HCT116 (cell line): ENCODE measurements at regions not wholly inside any gene's neighbourhood (a gene's known extent, or its start where the extent isn't known, plus 50 kb on each side); places are given as distances from the start of the nearest gene placed in this dataset.

ENCODE experiments used
- ATAC-seq: fragments of 200-7000 bp; cut with Tn5 transposase; 2 replicates; pipeline ENCODE4 v1.9.1; 2020; ENCODE audit warnings: mild to moderate bottlenecking, moderate library complexity
- BruUV-seq: library from RNA; stranded (reverse); fragments of 400-500 nt; replicated peaks from 2 replicates; lab custom pipeline; 2021; lab: Mats Ljungman, UMichigan
- CTCF ChIA-PET: fragments of 300-600 bp; sonication (Branson Sonifier 250); formaldehyde crosslinking; loops from one replicate; lab custom pipeline; 2021; ENCODE audit warnings: antibody characterized with exemption; lab: Charles Lee
- POLR2A ChIA-PET: fragments of 300-600, 350-600 bp; sonication (Branson Sonifier 250); formaldehyde crosslinking; loops from one replicate; lab custom pipeline; 2021; ENCODE audit warnings: antibody characterized with exemption; lab: Charles Lee
- RAD21 ChIA-PET, 2 experiments: fragments of 300-600 bp; sonication (Branson Sonifier 250); formaldehyde crosslinking; loops; one replicate each; lab custom pipeline; 2023; ENCODE audit warnings: low total read pairs in 2 of 2; ENCODE audit not compliant: uncharacterized antibody in 2 of 2, unreplicated experiment in 2 of 2, low non-redundant PET in 1 of 2; lab: Charles Lee
- DNase-seq: peaks from one replicate; pipeline ENCODE4 v3.0.0-alpha.2; 2010; ENCODE audit warnings: low read depth, low spot score
- H2AFZ ChIP-seq: fragments of 200-600 bp; shearing (Covaris generic), sonication (generic); 2 replicates; pipeline ENCODE4 v1.6.1; 2017; ENCODE audit warnings: low read depth, mixed run types, mixed read lengths, antibody characterized with exemption, low read length; ENCODE audit not compliant: poor library complexity, severe bottlenecking
- H3K27ac ChIP-seq: 2 replicates; pipeline ENCODE4 v1.5.1; 2012; ENCODE audit warnings: low read depth, low read length
- H3K27me3 ChIP-seq: fragments of 200-600 bp; sonication (generic); 2 replicates; pipeline ENCODE4 v1.6.1; 2016; ENCODE audit warnings: mixed run types, low read length, mixed read lengths; ENCODE audit not compliant: insufficient read depth
- H3K36me3 ChIP-seq, 2 experiments: fragments of 200-500 bp in 1 of 2; fragments of 200-600 bp in 1 of 2; sonication (Bioruptor generic) in 1 of 2; sonication (generic) in 1 of 2; 2 replicates each; pipeline versions ENCODE4 v1.5.1 to v1.6.1; 2014 to 2016; ENCODE audit warnings: low read length in 2 of 2, inconsistent platforms in 1 of 2, mixed read lengths in 1 of 2, mixed run types in 1 of 2; ENCODE audit not compliant: insufficient read depth in 2 of 2, control insufficient read depth in 1 of 2
- H3K4me1 ChIP-seq, 2 experiments: fragments of 200-600 bp in 1 of 2; sonication (generic) in 1 of 2; 2 replicates each; pipeline versions ENCODE4 v1.5.1 to v1.6.1; 2012 to 2017; ENCODE audit warnings: low read length in 2 of 2, inconsistent platforms in 1 of 2, mild to moderate bottlenecking in 1 of 2, mixed read lengths in 1 of 2, mixed run types in 1 of 2, moderate library complexity in 1 of 2; ENCODE audit not compliant: insufficient read depth in 2 of 2, control insufficient read depth in 1 of 2
- H3K4me2 ChIP-seq: fragments of 200-600 bp; sonication (generic); 2 replicates; pipeline ENCODE4 v1.6.1; 2017; ENCODE audit warnings: mixed run types, low read length, mixed read lengths
- H3K4me3 ChIP-seq, 2 experiments: fragments of 200-600 bp in 1 of 2; sonication (generic) in 1 of 2; replicated peaks in 1 of 2; 2 replicates each; pipeline ENCODE4 v1.5.1; 2011 to 2016; ENCODE audit warnings: low read length in 2 of 2, control low read depth in 1 of 2, low read depth in 1 of 2, mild to moderate bottlenecking in 1 of 2, mixed read lengths in 1 of 2, mixed run types in 1 of 2
- H3K79me2 ChIP-seq: fragments of 200-600 bp; sonication (generic); 2 replicates; pipeline ENCODE4 v1.6.1; 2017; ENCODE audit warnings: mild to moderate bottlenecking, mixed run types, low read length, moderate library complexity, mixed read lengths; ENCODE audit not compliant: insufficient read depth
- H3K9ac ChIP-seq: fragments of 200-600 bp; sonication (generic); 2 replicates; pipeline ENCODE4 v1.6.1; 2016; ENCODE audit warnings: low read length, mixed read lengths
- H3K9me2 ChIP-seq: fragments of 200-600 bp; sonication (generic), shearing (Covaris generic); 2 replicates; pipeline ENCODE4 v1.6.1; 2017; ENCODE audit warnings: mixed run types, mild to moderate bottlenecking, moderate library complexity; ENCODE audit not compliant: insufficient read depth
- H3K9me3 ChIP-seq, 2 experiments: fragments of 200-500 bp in 1 of 2; fragments of 200-600 bp in 1 of 2; sonication (Bioruptor generic) in 1 of 2; sonication (generic) in 1 of 2; 2 replicates each; pipeline ENCODE4 v1.6.1; 2014 to 2017; ENCODE audit warnings: low read length in 2 of 2, mixed read lengths in 2 of 2, inconsistent platforms in 1 of 2, low read depth in 1 of 2, mild to moderate bottlenecking in 1 of 2, mixed run types in 1 of 2, moderate library complexity in 1 of 2; ENCODE audit not compliant: control insufficient read depth in 1 of 2, insufficient read depth in 1 of 2
- H4K20me1 ChIP-seq: fragments of 200-600 bp; sonication (generic), shearing (Covaris generic); 2 replicates; pipeline ENCODE4 v1.6.1; 2017; ENCODE audit warnings: mixed run types, mild to moderate bottlenecking, moderate library complexity; ENCODE audit not compliant: insufficient read depth
- CEBPB ChIP-seq: IDR thresholded peaks from 2 replicates; pipeline ENCODE4 v1.6.1; 2012; ENCODE audit warnings: low read depth
- CTCF ChIP-seq, 3 experiments: fragments of 200-600 bp in 1 of 3; sonication (generic) in 1 of 3; IDR thresholded peaks in 2 of 3; conservative IDR thresholded peaks in 1 of 3; 2 replicates each; pipeline ENCODE4 v1.5.1; 2012 to 2017; ENCODE audit warnings: low read depth in 2 of 3, low read length in 2 of 3, antibody characterized with exemption in 1 of 3, borderline replicate concordance in 1 of 3, control low read depth in 1 of 3, mild to moderate bottlenecking in 1 of 3, mixed read lengths in 1 of 3, mixed run types in 1 of 3, moderate library complexity in 1 of 3; ENCODE audit not compliant: insufficient read depth in 1 of 3
- EGR1 ChIP-seq: IDR thresholded peaks from 2 replicates; pipeline ENCODE4 v1.6.1; 2012; ENCODE audit warnings: low read depth
- ELF1 ChIP-seq: IDR thresholded peaks from 2 replicates; pipeline ENCODE4 v1.6.1; 2012; ENCODE audit warnings: low read depth, borderline replicate concordance
- EZH2 ChIP-seq: fragments of 200-600 bp; sonication (generic); IDR thresholded peaks from 2 replicates; pipeline ENCODE4 v1.6.1; 2017; ENCODE audit warnings: antibody characterized with exemption, mixed run types
- EZH2phosphoT487 ChIP-seq: fragments of 200-600 bp; IDR thresholded peaks from 2 replicates; pipeline ENCODE4 v1.6.1; 2018; ENCODE audit warnings: antibody characterized with exemption, borderline replicate concordance
- JUND ChIP-seq: IDR thresholded peaks from 2 replicates; pipeline ENCODE4 v1.6.1; 2012
- POLR2A ChIP-seq: IDR thresholded peaks from 2 replicates; pipeline ENCODE4 v1.7.0; 2011; ENCODE audit warnings: borderline replicate concordance; ENCODE audit not compliant: insufficient read depth, insufficient read length; ENCODE audit errors: extremely low read depth
- POLR2AphosphoS5 ChIP-seq: IDR thresholded peaks from 2 replicates; pipeline ENCODE4 v1.6.1; 2011; ENCODE audit warnings: mild to moderate bottlenecking, low read depth, low read length, moderate library complexity
- RAD21 ChIP-seq: IDR thresholded peaks from 2 replicates; pipeline ENCODE4 v1.6.1; 2012; ENCODE audit warnings: low read depth, mild to moderate bottlenecking
- REST ChIP-seq: IDR thresholded peaks from 2 replicates; pipeline ENCODE4 v1.6.1; 2012; ENCODE audit warnings: low read depth
- SIN3A ChIP-seq: IDR thresholded peaks from 2 replicates; pipeline ENCODE4 v1.6.1; 2012; ENCODE audit warnings: low read depth
- SP1 ChIP-seq: IDR thresholded peaks from 2 replicates; pipeline ENCODE4 v1.6.1; 2012; ENCODE audit warnings: low read depth
- SRF ChIP-seq: IDR thresholded peaks from 2 replicates; pipeline ENCODE4 v1.6.1; 2012; ENCODE audit warnings: low read depth
- TCF7L2 ChIP-seq: IDR thresholded peaks from 2 replicates; pipeline ENCODE4 v1.7.0; 2011; ENCODE audit warnings: borderline replicate concordance, inconsistent platforms; ENCODE audit not compliant: insufficient read depth, insufficient read length; ENCODE audit errors: extremely low read depth
- YY1 ChIP-seq: IDR thresholded peaks from 2 replicates; pipeline ENCODE4 v1.6.1; 2011; ENCODE audit warnings: low read length, low read depth, moderate library complexity, mild to moderate bottlenecking; ENCODE audit not compliant: insufficient replicate concordance; ENCODE audit errors: extremely low read depth
- ZFX ChIP-seq: fragments of 450-650 bp; IDR thresholded peaks from 2 replicates; pipeline ENCODE4 v1.6.1; 2017
- ZNF274 ChIP-seq: fragments of 200-500 bp; sonication (Bioruptor generic); IDR thresholded peaks from 2 replicates; pipeline ENCODE4 v1.6.1; 2014; ENCODE audit warnings: mild to moderate bottlenecking, low read depth, low read length, inconsistent platforms
- intact Hi-C: fragments of 100-400 bp; cut with micrococcal nuclease; formaldehyde crosslinking; loops from 2 replicates; pipeline ENCODE4 v1.10.0; 2022
- TF ChIP-seq, protein P1 (sequence below): IDR thresholded peaks from 2 replicates; pipeline ENCODE4 v1.6.1; 2012
- TF ChIP-seq, protein P2 (sequence below): IDR thresholded peaks from 2 replicates; pipeline ENCODE4 v1.6.1; 2012

GRCh38 chr4:116539744-116540143, 545.6 kb downstream of the TRAM1L1 start:
- CTCF ChIA-PET = no interaction called here
- H3K27ac ChIP-seq = no peak overlapping the region
- H3K79me2 ChIP-seq = no peaks in the 10 kb centered on the region
- H3K4me3 ChIP-seq = no peak overlapping the region
- no peaks in the 10 kb centered on the region for H3K27me3 ChIP-seq
- no peaks in the 10 kb centered on the region for H3K9me3 ChIP-seq
- no peaks in the 10 kb centered on the region for H3K36me3 ChIP-seq
- H3K4me2 ChIP-seq = no peak overlapping the region
- BruUV-seq = no TSS peak
- H2AFZ ChIP-seq = no peak overlapping the region
- no peaks in the 10 kb centered on the region for H3K4me1 ChIP-seq
- POLR2A ChIA-PET = no interaction called here
- no peaks in the 10 kb centered on the region for H4K20me1 ChIP-seq
- no peak overlapping the region for H3K9ac ChIP-seq
- no peaks in the 10 kb centered on the region for H3K9me2 ChIP-seq
- RAD21 ChIA-PET = no interaction called here
- intact Hi-C loops = no loop called here
- ATAC-seq = no peak
- TF ChIP-seq TCF7L2 (no peak), YY1 (no peak), SP1 (no peak), JUND (no peak), RAD21 (no peak), POLR2A (no peak), SIN3A (no peak), REST (no peak), EZH2 (no peak), ZNF274 (no peak), ELF1 (no peak), EGR1 (no peak), EZH2phosphoT487 (no peak), POLR2AphosphoS5 (no peak), CEBPB (no peak), SRF (no peak), ZFX (no peak), CTCF (IDR thresholded peaks at IDR 0.05 in 2 of 3, conservative IDR thresholded peaks at IDR 0.05 in 1 of 3; ENCODE audit: borderline replicate concordance in 1 of 3, insufficient read depth in 1 of 3, low read depth in 2 of 3, low read length in 2 of 3) (no peak)
- TF ChIP-seq, protein P1, sequence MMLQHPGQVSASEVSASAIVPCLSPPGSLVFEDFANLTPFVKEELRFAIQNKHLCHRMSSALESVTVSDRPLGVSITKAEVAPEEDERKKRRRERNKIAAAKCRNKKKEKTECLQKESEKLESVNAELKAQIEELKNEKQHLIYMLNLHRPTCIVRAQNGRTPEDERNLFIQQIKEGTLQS = no peak
- TF ChIP-seq, protein P2, sequence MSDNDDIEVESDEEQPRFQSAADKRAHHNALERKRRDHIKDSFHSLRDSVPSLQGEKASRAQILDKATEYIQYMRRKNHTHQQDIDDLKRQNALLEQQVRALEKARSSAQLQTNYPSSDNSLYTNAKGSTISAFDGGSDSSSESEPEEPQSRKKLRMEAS = no peak
- DNase-seq = no peak
